ENCODE measurements at regions not wholly inside any gene's neighbourhood (a gene's known extent, or its start where the extent isn't known, plus 50 kb on each side); places are given as distances from the start of the nearest gene placed in this dataset.

DNA sequence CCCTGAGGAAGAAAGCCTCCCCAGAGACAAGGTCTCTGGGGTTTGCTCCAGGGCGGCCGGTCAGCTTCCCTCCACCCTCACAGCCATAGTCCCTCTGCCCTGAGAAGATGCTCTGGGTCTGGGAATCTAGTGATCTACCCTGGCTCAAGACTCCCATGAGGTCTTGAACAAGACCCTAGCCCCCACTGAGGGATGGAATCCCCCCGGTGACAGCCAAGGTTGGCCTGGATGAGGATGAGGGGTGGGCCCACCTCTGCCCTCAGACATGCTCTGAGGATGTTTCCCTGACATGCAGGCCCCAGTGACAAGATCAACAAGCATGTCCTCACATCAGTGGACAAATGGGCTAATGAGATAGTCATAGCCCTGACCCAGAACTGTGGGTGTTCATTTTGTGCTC, 138.6 kb downstream of the C5orf15 start:
- H3K9me3 ChIP-seq (ENCODE audit: severe bottlenecking): no peaks in the 10 kb centered on the region
- TF ChIP-seq, protein P1, sequence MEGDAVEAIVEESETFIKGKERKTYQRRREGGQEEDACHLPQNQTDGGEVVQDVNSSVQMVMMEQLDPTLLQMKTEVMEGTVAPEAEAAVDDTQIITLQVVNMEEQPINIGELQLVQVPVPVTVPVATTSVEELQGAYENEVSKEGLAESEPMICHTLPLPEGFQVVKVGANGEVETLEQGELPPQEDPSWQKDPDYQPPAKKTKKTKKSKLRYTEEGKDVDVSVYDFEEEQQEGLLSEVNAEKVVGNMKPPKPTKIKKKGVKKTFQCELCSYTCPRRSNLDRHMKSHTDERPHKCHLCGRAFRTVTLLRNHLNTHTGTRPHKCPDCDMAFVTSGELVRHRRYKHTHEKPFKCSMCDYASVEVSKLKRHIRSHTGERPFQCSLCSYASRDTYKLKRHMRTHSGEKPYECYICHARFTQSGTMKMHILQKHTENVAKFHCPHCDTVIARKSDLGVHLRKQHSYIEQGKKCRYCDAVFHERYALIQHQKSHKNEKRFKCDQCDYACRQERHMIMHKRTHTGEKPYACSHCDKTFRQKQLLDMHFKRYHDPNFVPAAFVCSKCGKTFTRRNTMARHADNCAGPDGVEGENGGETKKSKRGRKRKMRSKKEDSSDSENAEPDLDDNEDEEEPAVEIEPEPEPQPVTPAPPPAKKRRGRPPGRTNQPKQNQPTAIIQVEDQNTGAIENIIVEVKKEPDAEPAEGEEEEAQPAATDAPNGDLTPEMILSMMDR (IDR thresholded peaks at IDR 0.05; ENCODE audit: poor library complexity, severe bottlenecking): no peak
- no peak overlapping the region for H3K27ac ChIP-seq (ENCODE audit: poor library complexity, severe bottlenecking)
- H3K4me1 ChIP-seq (ENCODE audit: insufficient read depth, poor library complexity, severe bottlenecking): no peaks in the 10 kb centered on the region
- no peak for DNase-seq (ENCODE audit: low spot score)
- H3K4me3 ChIP-seq (ENCODE audit: severe bottlenecking): no peak overlapping the region
- peaks cover 2% of the 10 kb centered on the region for H3K27me3 ChIP-seq (ENCODE audit: insufficient read depth, poor library complexity, severe bottlenecking)
- ATAC-seq (ENCODE audit: low read depth): no peak
- H3K36me3 ChIP-seq (ENCODE audit: low read depth): no peaks in the 10 kb centered on the region

DNA sequence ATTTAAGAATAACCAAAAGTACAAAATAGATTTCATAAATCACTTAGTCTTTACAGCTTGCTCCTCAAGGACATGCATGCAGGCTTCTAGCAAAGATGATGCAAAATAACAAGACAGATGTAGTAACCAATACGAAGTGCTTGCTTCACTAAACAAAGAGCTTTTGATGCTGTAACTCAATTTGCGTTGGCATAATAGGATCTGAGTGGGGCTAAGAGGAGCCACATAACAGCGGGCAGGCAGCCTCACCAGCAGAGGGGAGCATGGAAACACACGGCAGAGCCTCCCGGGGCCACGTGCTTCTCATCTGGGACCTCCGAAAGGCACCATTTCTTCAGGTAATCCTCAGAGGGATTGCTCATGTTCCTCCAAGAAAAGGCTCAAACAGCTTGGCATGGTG, 139.7 kb downstream of the C5orf15 start:
- H3K27ac ChIP-seq (ENCODE audit: poor library complexity, severe bottlenecking): no peak overlapping the region
- no peaks in the 10 kb centered on the region for H3K9me3 ChIP-seq (ENCODE audit: severe bottlenecking)
- no peaks in the 10 kb centered on the region for H3K27me3 ChIP-seq (ENCODE audit: insufficient read depth, poor library complexity, severe bottlenecking)
- TF ChIP-seq, protein P1 (IDR thresholded peaks at IDR 0.05; ENCODE audit: poor library complexity, severe bottlenecking): no peak
- DNase-seq (ENCODE audit: low spot score) (no peak), ATAC-seq (ENCODE audit: low read depth) (no peak)
- H3K4me1 ChIP-seq (ENCODE audit: insufficient read depth, poor library complexity, severe bottlenecking): no peaks in the 10 kb centered on the region
- H3K4me3 ChIP-seq (ENCODE audit: severe bottlenecking): no peak overlapping the region
- no peaks in the 10 kb centered on the region for H3K36me3 ChIP-seq (ENCODE audit: low read depth)

DNA sequence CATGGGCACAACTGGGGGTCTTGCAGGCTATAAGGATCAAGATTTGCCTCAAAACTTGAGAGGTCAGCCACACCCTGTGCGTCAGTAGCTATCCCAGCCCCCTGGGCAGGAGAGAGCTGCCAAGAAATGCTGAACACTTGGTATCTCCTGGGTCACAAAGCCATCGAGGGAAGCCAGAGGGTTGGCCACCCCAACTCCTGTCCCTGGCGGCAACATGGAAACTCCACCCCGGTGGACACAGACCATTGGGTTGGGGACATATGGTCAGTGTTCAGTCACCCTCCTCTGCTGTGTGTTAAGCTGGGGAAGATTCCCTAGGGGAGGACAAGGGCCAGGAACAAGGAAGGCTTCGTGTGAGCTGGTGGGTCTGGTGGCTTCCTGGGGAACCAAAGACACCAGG, 140.6 kb downstream of the C5orf15 start:
- Histone ChIP-seq H3K9me3 (ENCODE audit: severe bottlenecking) (no peaks in the 10 kb centered on the region), H3K27me3 (ENCODE audit: insufficient read depth, poor library complexity, severe bottlenecking) (peaks cover 3% of the 10 kb centered on the region), H3K4me3 (ENCODE audit: severe bottlenecking) (no peak overlapping the region), H3K36me3 (ENCODE audit: low read depth) (no peaks in the 10 kb centered on the region), H3K4me1 (ENCODE audit: insufficient read depth, poor library complexity, severe bottlenecking) (no peaks in the 10 kb centered on the region), H3K27ac (ENCODE audit: poor library complexity, severe bottlenecking) (no peak overlapping the region)
- ATAC-seq (ENCODE audit: low read depth): no peak
- DNase-seq (ENCODE audit: low spot score): no peak
- TF ChIP-seq, protein P1 (IDR thresholded peaks at IDR 0.05; ENCODE audit: poor library complexity, severe bottlenecking): no peak

DNA sequence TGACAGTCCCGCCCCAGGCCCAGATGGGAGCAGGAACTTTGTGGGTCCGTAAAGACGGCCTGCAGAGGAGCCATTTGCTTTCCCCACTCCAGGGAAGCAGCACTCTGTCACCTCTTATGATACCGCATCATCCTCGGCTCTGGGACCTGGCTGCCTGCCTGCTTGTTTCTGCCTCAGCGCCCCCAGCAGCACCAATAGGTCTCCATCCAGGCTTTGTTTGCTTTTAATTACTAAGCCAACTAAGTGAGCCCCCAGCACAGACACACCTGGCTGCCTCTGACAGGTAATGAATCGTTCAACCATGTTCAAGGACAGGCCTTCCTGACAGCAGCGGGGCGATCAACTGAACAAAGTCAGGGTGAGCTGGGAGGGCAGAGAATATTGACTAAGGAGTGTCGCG, 141.4 kb downstream of the C5orf15 start:
- no peak overlapping the region for H3K4me3 ChIP-seq (ENCODE audit: severe bottlenecking)
- H3K27ac ChIP-seq (ENCODE audit: poor library complexity, severe bottlenecking): no peak overlapping the region
- TF ChIP-seq, protein P1 (IDR thresholded peaks at IDR 0.05; ENCODE audit: poor library complexity, severe bottlenecking): no peak
- H3K4me1 ChIP-seq (ENCODE audit: insufficient read depth, poor library complexity, severe bottlenecking): no peaks in the 10 kb centered on the region
- H3K9me3 ChIP-seq (ENCODE audit: severe bottlenecking): no peaks in the 10 kb centered on the region
- ATAC-seq (ENCODE audit: low read depth) (no peak), DNase-seq (ENCODE audit: low spot score) (peak; percentile 38)
- H3K27me3 ChIP-seq (ENCODE audit: insufficient read depth, poor library complexity, severe bottlenecking): peaks cover 9% of the 10 kb centered on the region
- H3K36me3 ChIP-seq (ENCODE audit: low read depth): no peaks in the 10 kb centered on the region

DNA sequence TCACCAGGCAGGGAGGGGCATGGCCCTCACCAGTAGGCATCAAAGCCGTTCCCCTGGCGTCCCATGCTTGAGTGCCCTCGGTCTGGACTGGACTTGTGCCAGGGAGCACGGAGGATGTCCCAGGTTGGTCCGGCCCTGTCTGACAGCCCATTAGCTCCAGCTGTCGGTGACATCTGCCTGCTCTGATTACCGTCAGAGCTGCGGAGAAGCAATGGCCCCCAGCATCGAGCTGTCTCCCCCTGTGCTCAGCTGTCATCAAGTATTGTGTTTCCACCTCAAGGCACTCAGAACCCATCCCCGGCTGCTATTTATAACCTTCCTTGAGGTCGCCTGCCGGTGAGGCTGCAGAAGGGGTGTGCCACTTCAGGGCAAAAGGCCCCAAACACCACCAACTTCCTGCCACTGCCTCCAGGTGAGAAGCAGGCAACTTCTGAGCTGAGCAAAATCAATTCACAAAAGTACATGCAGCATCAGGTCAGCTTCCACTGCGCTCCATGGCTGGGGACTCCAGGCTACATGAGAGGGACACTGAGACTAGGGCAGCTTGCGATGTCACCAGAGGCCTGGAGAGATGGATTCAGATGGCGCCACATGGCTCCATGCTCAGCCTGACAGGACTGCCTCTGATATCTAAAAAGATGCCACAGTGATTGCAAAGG, 142.7 kb downstream of the C5orf15 start:
- DNase-seq (ENCODE audit: low spot score) (peak; percentile 68), ATAC-seq (ENCODE audit: low read depth) (no peak)
- Histone ChIP-seq H3K36me3 (ENCODE audit: low read depth) (no peaks in the 10 kb centered on the region), H3K4me1 (ENCODE audit: insufficient read depth, poor library complexity, severe bottlenecking) (no peaks in the 10 kb centered on the region), H3K27me3 (ENCODE audit: insufficient read depth, poor library complexity, severe bottlenecking) (peaks cover 14% of the 10 kb centered on the region), H3K4me3 (ENCODE audit: severe bottlenecking) (no peak overlapping the region), H3K9me3 (ENCODE audit: severe bottlenecking) (no peaks in the 10 kb centered on the region), H3K27ac (ENCODE audit: poor library complexity, severe bottlenecking) (no peak overlapping the region)
- TF ChIP-seq, protein P1 (IDR thresholded peaks at IDR 0.05; ENCODE audit: poor library complexity, severe bottlenecking): no peak

All from RWPE2 (cell line).